ENCODE measurements at regions not wholly inside any gene's neighbourhood (a gene's known extent, or its start where the extent isn't known, plus 50 kb on each side); places are given as distances from the start of the nearest gene placed in this dataset.

GRCh38 chr9:108698231-108698630 is 157.6 kb downstream of the ACTL7B start:
- Histone ChIP-seq H3K23ac (ENCODE audit: low read length in 2 of 2) (no peak overlapping the region), H3K9ac (ENCODE audit: low read length) (no peak overlapping the region), H4K91ac (ENCODE audit: low read length) (no peak overlapping the region), H3K4ac (ENCODE audit: low read depth in 1 of 2, low read length in 2 of 2) (no peak overlapping the region), H3K4me3 (ENCODE audit: insufficient read depth in 1 of 2, low read depth in 1 of 2, low read length in 2 of 2) (no peak overlapping the region), H2BK15ac (ENCODE audit: low read depth, poor library complexity, severe bottlenecking) (no peak overlapping the region), H2BK5ac (ENCODE audit: low read depth, low read length, poor library complexity, severe bottlenecking) (no peak overlapping the region), H3K27me3 (ENCODE audit: control insufficient read depth in 1 of 2, insufficient read depth in 1 of 2, low read length in 2 of 2) (no peaks in the 10 kb centered on the region), H3K9me3 (ENCODE audit: control insufficient read depth, low read length) (peaks cover 40% of the 10 kb centered on the region), H2BK12ac (ENCODE audit: low read length in 2 of 2) (no peak overlapping the region), H2AK5ac (ENCODE audit: low read length, severe bottlenecking) (no peak overlapping the region), H2AFZ (ENCODE audit: low read depth, low read length) (no peak overlapping the region), H3K14ac (ENCODE audit: low read length in 2 of 2) (no peak overlapping the region), H3K4me1 (ENCODE audit: control insufficient read depth, insufficient read depth, low read depth, low read length) (no peaks in the 10 kb centered on the region), H2BK120ac (ENCODE audit: low read depth, low read length) (no peak overlapping the region), H3K27ac (ENCODE audit: low read length, poor library complexity, severe bottlenecking) (no peak overlapping the region), H4K8ac (ENCODE audit: low read length) (no peak overlapping the region), H3K79me1 (replicated peaks; ENCODE audit: low read length, poor library complexity, severe bottlenecking) (no peaks in the 10 kb centered on the region), H3K18ac (ENCODE audit: low read depth in 1 of 2, low read length in 2 of 2) (no peak overlapping the region), H3K36me3 (ENCODE audit: control insufficient read depth in 1 of 2, insufficient read depth in 2 of 2, low read depth in 1 of 2, low read length in 2 of 2) (no peaks in the 10 kb centered on the region), H3K4me2 (ENCODE audit: low read length, poor library complexity, severe bottlenecking) (no peak overlapping the region)
- DNase-seq: no peak
- WGBS: 39% methylated on average over 1 of the region's 2 CpGs

DNA sequence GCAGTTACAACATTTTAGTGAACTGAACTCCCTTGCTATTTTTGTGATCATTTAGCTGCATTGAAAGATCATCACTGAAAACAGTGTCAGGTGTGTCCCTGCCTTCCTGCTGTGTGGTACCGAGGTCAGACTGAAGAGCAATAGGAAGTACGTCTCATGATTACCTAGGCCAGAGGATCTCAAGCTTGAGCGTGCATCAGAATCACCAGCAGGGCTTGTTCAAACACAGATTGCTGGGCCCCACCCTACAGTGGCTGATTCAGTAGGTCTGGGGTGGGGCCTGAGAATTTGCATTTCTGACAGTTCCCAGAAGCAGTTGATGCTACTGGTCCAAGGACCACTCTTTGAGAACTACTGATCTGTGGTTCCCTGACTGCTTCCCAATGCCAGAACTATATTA is 159.6 kb downstream of the ACTL7B start:
- Histone ChIP-seq H2BK5ac (ENCODE audit: low read depth, low read length, poor library complexity, severe bottlenecking) (no peak overlapping the region), H4K8ac (ENCODE audit: low read length) (no peak overlapping the region), H3K14ac (ENCODE audit: low read length in 2 of 2) (no peak overlapping the region), H3K4me3 (ENCODE audit: insufficient read depth in 1 of 2, low read depth in 1 of 2, low read length in 2 of 2) (peak overlapping the region in 1 of 2 experiments; percentile 46), H2BK12ac (ENCODE audit: low read length in 2 of 2) (no peak overlapping the region), H2AK5ac (ENCODE audit: low read length, severe bottlenecking) (no peak overlapping the region), H3K27me3 (ENCODE audit: control insufficient read depth in 1 of 2, insufficient read depth in 1 of 2, low read length in 2 of 2) (no peaks in the 10 kb centered on the region), H4K91ac (ENCODE audit: low read length) (no peak overlapping the region), H3K4me2 (ENCODE audit: low read length, poor library complexity, severe bottlenecking) (no peak overlapping the region), H3K4me1 (ENCODE audit: control insufficient read depth, insufficient read depth, low read depth, low read length) (peaks cover 1% of the 10 kb centered on the region), H3K27ac (ENCODE audit: low read length, poor library complexity, severe bottlenecking) (no peak overlapping the region), H3K18ac (ENCODE audit: low read depth in 1 of 2, low read length in 2 of 2) (no peak overlapping the region), H3K36me3 (ENCODE audit: control insufficient read depth in 1 of 2, insufficient read depth in 2 of 2, low read depth in 1 of 2, low read length in 2 of 2) (no peaks in the 10 kb centered on the region), H2BK120ac (ENCODE audit: low read depth, low read length) (no peak overlapping the region), H3K4ac (ENCODE audit: low read depth in 1 of 2, low read length in 2 of 2) (no peak overlapping the region), H2BK15ac (ENCODE audit: low read depth, poor library complexity, severe bottlenecking) (no peak overlapping the region), H3K79me1 (replicated peaks; ENCODE audit: low read length, poor library complexity, severe bottlenecking) (no peaks in the 10 kb centered on the region), H3K23ac (ENCODE audit: low read length in 2 of 2) (no peak overlapping the region), H3K9me3 (ENCODE audit: control insufficient read depth, low read length) (peaks cover 52% of the 10 kb centered on the region), H3K9ac (ENCODE audit: low read length) (no peak overlapping the region), H2AFZ (ENCODE audit: low read depth, low read length) (no peak overlapping the region)
- 86% methylated on average over 3 of the region's 3 CpGs for WGBS
- no peak for DNase-seq

DNA sequence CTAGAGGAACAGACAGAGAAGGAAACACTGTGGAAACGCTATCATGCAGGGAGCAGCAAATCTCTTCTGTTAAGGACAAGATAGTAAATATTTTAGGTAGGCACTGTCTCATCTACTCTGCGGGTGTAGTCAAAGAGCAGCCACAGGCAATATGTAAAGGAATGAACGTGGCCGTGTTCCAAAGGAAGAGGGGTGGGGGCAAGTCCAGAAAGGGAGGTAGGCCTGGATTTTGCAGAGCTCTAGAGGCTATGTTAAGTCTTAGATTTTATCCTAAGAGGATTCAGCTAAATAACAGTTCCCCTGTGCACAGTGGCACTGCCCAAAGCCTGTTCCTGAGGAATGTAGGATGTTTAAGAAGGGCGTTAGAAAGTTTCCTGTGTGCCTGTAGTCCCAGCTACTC is 161.6 kb downstream of the ACTL7B start:
- H3K79me1 ChIP-seq (replicated peaks; ENCODE audit: low read length, poor library complexity, severe bottlenecking): no peaks in the 10 kb centered on the region
- 77% methylated on average over 5 of the region's 5 CpGs for WGBS
- DNase-seq: no peak
- H3K36me3 ChIP-seq (ENCODE audit: control insufficient read depth in 1 of 2, insufficient read depth in 2 of 2, low read depth in 1 of 2, low read length in 2 of 2): no peaks in the 10 kb centered on the region
- peak overlapping the region in 1 of 2 experiments; percentile 43 for H3K4me3 ChIP-seq (ENCODE audit: insufficient read depth in 1 of 2, low read depth in 1 of 2, low read length in 2 of 2)
- H3K14ac ChIP-seq (ENCODE audit: low read length in 2 of 2): no peak overlapping the region
- no peak overlapping the region for H2BK5ac ChIP-seq (ENCODE audit: low read depth, low read length, poor library complexity, severe bottlenecking)
- no peak overlapping the region for H2AFZ ChIP-seq (ENCODE audit: low read depth, low read length)
- no peak overlapping the region for H3K18ac ChIP-seq (ENCODE audit: low read depth in 1 of 2, low read length in 2 of 2)
- no peak overlapping the region for H3K27ac ChIP-seq (ENCODE audit: low read length, poor library complexity, severe bottlenecking)
- H2BK12ac ChIP-seq (ENCODE audit: low read length in 2 of 2): no peak overlapping the region
- no peak overlapping the region for H3K4ac ChIP-seq (ENCODE audit: low read depth in 1 of 2, low read length in 2 of 2)
- H3K27me3 ChIP-seq (ENCODE audit: control insufficient read depth in 1 of 2, insufficient read depth in 1 of 2, low read length in 2 of 2): no peaks in the 10 kb centered on the region
- no peak overlapping the region for H3K23ac ChIP-seq (ENCODE audit: low read length in 2 of 2)
- H2BK120ac ChIP-seq (ENCODE audit: low read depth, low read length): no peak overlapping the region
- H3K4me2 ChIP-seq (ENCODE audit: low read length, poor library complexity, severe bottlenecking): no peak overlapping the region
- no peak overlapping the region for H2BK15ac ChIP-seq (ENCODE audit: low read depth, poor library complexity, severe bottlenecking)
- H3K9ac ChIP-seq (ENCODE audit: low read length): no peak overlapping the region
- no peak overlapping the region for H4K8ac ChIP-seq (ENCODE audit: low read length)
- H3K4me1 ChIP-seq (ENCODE audit: control insufficient read depth, insufficient read depth, low read depth, low read length): peaks cover 1% of the 10 kb centered on the region
- H2AK5ac ChIP-seq (ENCODE audit: low read length, severe bottlenecking): no peak overlapping the region
- peaks cover 59% of the 10 kb centered on the region for H3K9me3 ChIP-seq (ENCODE audit: control insufficient read depth, low read length)
- no peak overlapping the region for H4K91ac ChIP-seq (ENCODE audit: low read length)

- Histone ChIP-seq H3K4me3 (ENCODE audit: insufficient read depth in 1 of 2, low read depth in 1 of 2, low read length in 2 of 2) (no peak overlapping the region), H3K4me1 (ENCODE audit: control insufficient read depth, insufficient read depth, low read depth, low read length) (peaks cover 1% of the 10 kb centered on the region), H3K23ac (ENCODE audit: low read length in 2 of 2) (no peak overlapping the region), H3K4me2 (ENCODE audit: low read length, poor library complexity, severe bottlenecking) (no peak overlapping the region), H4K91ac (ENCODE audit: low read length) (no peak overlapping the region), H3K79me1 (replicated peaks; ENCODE audit: low read length, poor library complexity, severe bottlenecking) (no peaks in the 10 kb centered on the region), H2BK12ac (ENCODE audit: low read length in 2 of 2) (no peak overlapping the region), H2BK5ac (ENCODE audit: low read depth, low read length, poor library complexity, severe bottlenecking) (no peak overlapping the region), H3K14ac (ENCODE audit: low read length in 2 of 2) (no peak overlapping the region), H2AK5ac (ENCODE audit: low read length, severe bottlenecking) (no peak overlapping the region), H4K8ac (ENCODE audit: low read length) (no peak overlapping the region), H3K27me3 (ENCODE audit: control insufficient read depth in 1 of 2, insufficient read depth in 1 of 2, low read length in 2 of 2) (no peaks in the 10 kb centered on the region), H3K27ac (ENCODE audit: low read length, poor library complexity, severe bottlenecking) (no peak overlapping the region), H3K36me3 (ENCODE audit: control insufficient read depth in 1 of 2, insufficient read depth in 2 of 2, low read depth in 1 of 2, low read length in 2 of 2) (no peaks in the 10 kb centered on the region), H3K4ac (ENCODE audit: low read depth in 1 of 2, low read length in 2 of 2) (no peak overlapping the region), H3K9me3 (ENCODE audit: control insufficient read depth, low read length) (peaks cover 50% of the 10 kb centered on the region), H3K18ac (ENCODE audit: low read depth in 1 of 2, low read length in 2 of 2) (no peak overlapping the region), H2AFZ (ENCODE audit: low read depth, low read length) (no peak overlapping the region), H2BK15ac (ENCODE audit: low read depth, poor library complexity, severe bottlenecking) (no peak overlapping the region), H2BK120ac (ENCODE audit: low read depth, low read length) (no peak overlapping the region), H3K9ac (ENCODE audit: low read length) (no peak overlapping the region)
- DNase-seq: no peak
- 88% methylated on average over 4 of the region's 7 CpGs for WGBS
Observed at GRCh38 chr9:108691614-108692013, 164.2 kb downstream of the ACTL7B start.
